Hepatocyte (in vitro differentiated cells): ENCODE measurements at regions not wholly inside any gene's neighbourhood (a gene's known extent, or its start where the extent isn't known, plus 50 kb on each side); places are given as distances from the start of the nearest gene placed in this dataset.

Experiments
- DNase-seq: peaks from one replicate; pipeline ENCODE4 v3.0.0-alpha.2; 2016; ENCODE audit warnings: low spot score
- H2AFZ ChIP-seq: fragments of 200-600 bp; sonication (generic); 2 replicates; pipeline ENCODE4 v1.6.0; 2016; ENCODE audit warnings: antibody characterized with exemption, mild to moderate bottlenecking
- H3K27ac ChIP-seq: fragments of 200-600 bp; sonication (generic); 2 replicates; pipeline ENCODE4 v1.5.1; 2016; ENCODE audit warnings: mild to moderate bottlenecking
- H3K27me3 ChIP-seq: fragments of 200-600 bp; sonication (generic); 2 replicates; pipeline ENCODE4 v1.6.1; 2016
- H3K36me3 ChIP-seq: fragments of 200-600 bp; sonication (generic); replicated peaks from 2 replicates; pipeline ENCODE4 v1.5.1; 2016; ENCODE audit warnings: low read depth; ENCODE audit not compliant: insufficient read depth
- H3K4me1 ChIP-seq: fragments of 200-600 bp; sonication (generic); 2 replicates; pipeline ENCODE4 v1.5.1; 2016; ENCODE audit warnings: mild to moderate bottlenecking, moderate library complexity; ENCODE audit not compliant: insufficient read depth
- H3K4me2 ChIP-seq: fragments of 200-600 bp; sonication (generic); 2 replicates; pipeline ENCODE4 v1.6.0; 2016
- H3K4me3 ChIP-seq: fragments of 200-600 bp; sonication (generic); 2 replicates; pipeline ENCODE4 v1.5.1; 2016; ENCODE audit warnings: mild to moderate bottlenecking
- H3K79me2 ChIP-seq: fragments of 200-600 bp; sonication (generic); 2 replicates; pipeline ENCODE4 v1.6.0; 2017; ENCODE audit warnings: mild to moderate bottlenecking
- H3K9me2 ChIP-seq: fragments of 200-600 bp; sonication (generic); replicated peaks from 2 replicates; pipeline ENCODE4 v1.6.0; 2017; ENCODE audit warnings: mild to moderate bottlenecking; ENCODE audit not compliant: insufficient read depth
- H3K9me3 ChIP-seq: fragments of 200-600 bp; sonication (generic); 2 replicates; pipeline ENCODE4 v1.5.1; 2016; ENCODE audit warnings: low read depth, mild to moderate bottlenecking
- H4K20me1 ChIP-seq: fragments of 200-600 bp; sonication (generic); 2 replicates; pipeline ENCODE4 v1.6.0; 2016; ENCODE audit warnings: mild to moderate bottlenecking; ENCODE audit not compliant: insufficient read depth, poor library complexity, severe bottlenecking
- EZH2 ChIP-seq: fragments of 200-600 bp; sonication (generic); IDR thresholded peaks from 2 replicates; pipeline ENCODE4 v1.6.1; 2016; ENCODE audit warnings: antibody characterized with exemption, mild to moderate bottlenecking, borderline replicate concordance
- EZH2phosphoT487 ChIP-seq: fragments of 200-600 bp; sonication (generic); IDR thresholded peaks from one replicate; pipeline ENCODE4 v1.6.1; 2018; ENCODE audit warnings: antibody characterized with exemption, mild to moderate bottlenecking, low read depth, moderate library complexity; ENCODE audit not compliant: unreplicated experiment, severe bottlenecking
- WGBS: methylation state at CpG from one replicate; pipeline ENCODE4 v1.1.6; 2016; ENCODE audit warnings: low lambda C conversion rate; ENCODE audit errors: missing lambda C conversion rate; 5-methylcytosine and 5-hydroxymethylcytosine counted together
- TF ChIP-seq, protein P1 (sequence below): fragments of 200-600 bp; sonication (generic); IDR thresholded peaks from 2 replicates; pipeline ENCODE4 v1.5.1; 2016; ENCODE audit warnings: antibody characterized with exemption, mild to moderate bottlenecking; ENCODE audit not compliant: poor library complexity

DNA sequence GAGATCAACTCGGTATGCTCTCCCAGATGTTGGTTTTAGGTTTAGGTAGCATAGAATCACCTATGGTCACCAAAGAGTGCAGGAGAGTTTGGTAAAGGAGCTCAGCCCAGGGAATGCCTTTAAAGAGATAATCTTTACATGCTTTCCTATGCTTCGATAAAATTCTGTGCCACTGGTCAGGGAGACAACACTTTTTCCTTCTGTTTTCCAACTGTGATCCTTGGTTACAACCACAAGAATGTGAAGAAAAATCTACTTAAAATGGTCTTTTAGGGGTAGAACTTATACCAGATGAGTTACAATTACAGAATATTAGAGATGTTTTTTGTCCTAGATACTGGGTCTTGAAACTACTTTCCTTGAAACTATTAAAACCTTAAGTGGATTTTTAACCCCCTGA lies 895.6 kb downstream of the TTLL7 start:
- H3K4me1 ChIP-seq = peaks cover 22% of the 10 kb centered on the region

GRCh38 chr1:83102630-83103071 lies 896.3 kb downstream of the TTLL7 start:
- Histone ChIP-seq H3K27me3 (no peaks in the 10 kb centered on the region), H2AFZ (no peak overlapping the region), H4K20me1 (no peaks in the 10 kb centered on the region), H3K9me2 (no peaks in the 10 kb centered on the region), H3K27ac (peak overlapping the region; percentile 71), H3K79me2 (no peaks in the 10 kb centered on the region), H3K4me2 (no peak overlapping the region), H3K4me1 (peaks cover 22% of the 10 kb centered on the region), H3K9me3 (no peaks in the 10 kb centered on the region), H3K36me3 (no peaks in the 10 kb centered on the region), H3K4me3 (no peak overlapping the region)
- TF ChIP-seq EZH2 (no peak), EZH2phosphoT487 (no peak)
- TF ChIP-seq, protein P1, sequence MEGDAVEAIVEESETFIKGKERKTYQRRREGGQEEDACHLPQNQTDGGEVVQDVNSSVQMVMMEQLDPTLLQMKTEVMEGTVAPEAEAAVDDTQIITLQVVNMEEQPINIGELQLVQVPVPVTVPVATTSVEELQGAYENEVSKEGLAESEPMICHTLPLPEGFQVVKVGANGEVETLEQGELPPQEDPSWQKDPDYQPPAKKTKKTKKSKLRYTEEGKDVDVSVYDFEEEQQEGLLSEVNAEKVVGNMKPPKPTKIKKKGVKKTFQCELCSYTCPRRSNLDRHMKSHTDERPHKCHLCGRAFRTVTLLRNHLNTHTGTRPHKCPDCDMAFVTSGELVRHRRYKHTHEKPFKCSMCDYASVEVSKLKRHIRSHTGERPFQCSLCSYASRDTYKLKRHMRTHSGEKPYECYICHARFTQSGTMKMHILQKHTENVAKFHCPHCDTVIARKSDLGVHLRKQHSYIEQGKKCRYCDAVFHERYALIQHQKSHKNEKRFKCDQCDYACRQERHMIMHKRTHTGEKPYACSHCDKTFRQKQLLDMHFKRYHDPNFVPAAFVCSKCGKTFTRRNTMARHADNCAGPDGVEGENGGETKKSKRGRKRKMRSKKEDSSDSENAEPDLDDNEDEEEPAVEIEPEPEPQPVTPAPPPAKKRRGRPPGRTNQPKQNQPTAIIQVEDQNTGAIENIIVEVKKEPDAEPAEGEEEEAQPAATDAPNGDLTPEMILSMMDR = no peak
- WGBS = 6% methylated on average over 2 of the region's 2 CpGs
- peak; percentile 31 for DNase-seq

More for the DNA sequence above, 895.6 kb downstream of the TTLL7 start:
- WGBS = 66% methylated on average over 2 of the region's 2 CpGs
- Histone ChIP-seq H3K4me2 (no peak overlapping the region), H2AFZ (no peak overlapping the region), H3K4me3 (no peak overlapping the region), H3K36me3 (no peaks in the 10 kb centered on the region), H3K9me3 (no peaks in the 10 kb centered on the region), H3K27me3 (no peaks in the 10 kb centered on the region), H3K9me2 (no peaks in the 10 kb centered on the region), H3K27ac (peak overlapping the region; percentile 71), H3K79me2 (no peaks in the 10 kb centered on the region), H4K20me1 (no peaks in the 10 kb centered on the region)
- no peak for DNase-seq
- TF ChIP-seq EZH2phosphoT487 (no peak), EZH2 (no peak)
- TF ChIP-seq, protein P1 = no peak

DNA sequence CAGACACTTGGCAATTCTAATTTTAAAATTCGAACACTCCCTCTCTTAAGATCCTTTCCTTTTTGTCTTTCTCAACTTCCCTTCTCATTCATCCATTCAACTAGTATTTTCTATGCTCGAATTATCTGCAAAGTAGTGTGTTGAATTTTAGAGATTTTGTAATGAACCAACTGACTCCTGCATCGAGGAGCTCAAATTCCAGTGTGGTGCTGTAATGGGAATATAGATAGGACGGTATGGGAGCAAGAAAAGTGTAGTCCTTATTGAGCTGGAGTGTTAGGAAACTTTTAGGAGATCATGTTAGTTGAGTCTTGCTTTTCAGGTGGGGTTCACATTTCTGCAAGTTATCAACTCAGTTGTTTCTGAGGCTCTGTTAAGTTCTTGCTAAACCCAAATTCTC lies 897.5 kb downstream of the TTLL7 start:
- H3K4me1 ChIP-seq = peaks cover 22% of the 10 kb centered on the region
- WGBS = 72% methylated on average over 4 of the region's 4 CpGs
- no peaks in the 10 kb centered on the region for H3K9me3 ChIP-seq
- no peaks in the 10 kb centered on the region for H3K27me3 ChIP-seq
- no peak overlapping the region for H3K4me2 ChIP-seq
- no peak overlapping the region for H3K27ac ChIP-seq
- H3K9me2 ChIP-seq = no peaks in the 10 kb centered on the region
- H2AFZ ChIP-seq = no peak overlapping the region
- H3K36me3 ChIP-seq = no peaks in the 10 kb centered on the region
- no peak overlapping the region for H3K4me3 ChIP-seq
- no peaks in the 10 kb centered on the region for H4K20me1 ChIP-seq
- TF ChIP-seq EZH2phosphoT487 (no peak), EZH2 (no peak)
- TF ChIP-seq, protein P1 = no peak
- DNase-seq = no peak
- H3K79me2 ChIP-seq = no peaks in the 10 kb centered on the region

GRCh38 chr1:83100133-83100532 lies 898.8 kb downstream of the TTLL7 start:
- Histone ChIP-seq H3K79me2 (no peaks in the 10 kb centered on the region), H3K27me3 (no peaks in the 10 kb centered on the region), H3K36me3 (no peaks in the 10 kb centered on the region), H3K4me3 (no peak overlapping the region), H3K27ac (no peak overlapping the region), H4K20me1 (no peaks in the 10 kb centered on the region), H3K9me3 (no peaks in the 10 kb centered on the region), H2AFZ (no peak overlapping the region), H3K4me2 (no peak overlapping the region), H3K4me1 (peaks cover 22% of the 10 kb centered on the region), H3K9me2 (no peaks in the 10 kb centered on the region)
- TF ChIP-seq, protein P1 = no peak
- TF ChIP-seq EZH2 = no peak
- 87% methylated on average over 2 of the region's 2 CpGs for WGBS
- DNase-seq = no peak
